H1 (cell line): ENCODE measurements at regions not wholly inside any gene's neighbourhood (a gene's known extent, or its start where the extent isn't known, plus 50 kb on each side); places are given as distances from the start of the nearest gene placed in this dataset.
A peak's percentile ranks its signal among the peaks of the same experiment; 100 is the strongest.

Experiments
- CTCF ChIA-PET: fragments of 300-600 bp; sonication (Branson Sonifier 250); formaldehyde crosslinking; loops from one replicate; lab custom pipeline; 2021; ENCODE audit not compliant: partially characterized antibody; lab: Charles Lee
- POLR2A ChIA-PET: fragments of 300-600 bp; sonication (Branson Sonifier 250); formaldehyde crosslinking; loops from one replicate; lab custom pipeline; 2021; ENCODE audit warnings: inconsistent platforms; ENCODE audit not compliant: partially characterized antibody; lab: Charles Lee
- DNase-seq, 2 experiments: peaks; one replicate each; pipeline versions ENCODE4 v3.0.0 to v3.0.0-alpha.2; 2010 to 2022; ENCODE audit warnings: low spot score in 2 of 2, low read depth in 1 of 2, mixed read lengths in 1 of 2
- FAIRE-seq: peaks from 2 replicates; lab custom pipeline; 2011; peaks lifted over from hg19 to GRCh38; lab: Jason Lieb, UNC
- H2AFZ ChIP-seq: 2 replicates; pipeline ENCODE4 v1.8.1; 2012; ENCODE audit warnings: low read length, inconsistent platforms
- H2AK5ac ChIP-seq: 2 replicates; pipeline ENCODE4 v1.6.1; 2013; ENCODE audit warnings: low read depth, low read length
- H2BK120ac ChIP-seq: replicated peaks from 2 replicates; pipeline ENCODE3; 2013; ENCODE audit warnings: low read depth, low read length, inconsistent platforms
- H2BK12ac ChIP-seq: 2 replicates; pipeline ENCODE4 v1.6.1; 2013; ENCODE audit warnings: low read depth, low read length
- H2BK15ac ChIP-seq: 2 replicates; pipeline ENCODE4 v1.6.1; 2013; ENCODE audit warnings: low read length
- H2BK20ac ChIP-seq: 2 replicates; pipeline ENCODE4 v1.6.1; 2013; ENCODE audit warnings: low read length
- H2BK5ac ChIP-seq: 2 replicates; pipeline ENCODE4 v1.6.1; 2013; ENCODE audit warnings: low read depth, low read length
- H3K14ac ChIP-seq: 2 replicates; pipeline ENCODE4 v1.6.1; 2013; ENCODE audit warnings: inconsistent platforms; ENCODE audit not compliant: insufficient read length
- H3K18ac ChIP-seq: 2 replicates; pipeline ENCODE4 v1.6.1; 2013; ENCODE audit warnings: low read length; ENCODE audit errors: extremely low read depth
- H3K23ac ChIP-seq: 2 replicates; pipeline ENCODE4 v1.6.1; 2013; ENCODE audit warnings: inconsistent platforms; ENCODE audit not compliant: insufficient read length
- H3K23me2 ChIP-seq: 2 replicates; pipeline ENCODE4 v1.6.1; 2013; ENCODE audit warnings: low read depth, low read length
- H3K27ac ChIP-seq: 2 replicates; pipeline ENCODE4 v1.6.1; 2011; ENCODE audit warnings: low read depth, low read length, inconsistent platforms
- H3K27me3 ChIP-seq, 4 experiments: replicated peaks in 1 of 4; 1 replicate in 1 of 4; 2 replicates in 3 of 4; pipeline versions ENCODE4 v1.6.1 to v1.8.1; 2011 to 2013; ENCODE audit warnings: low read length in 3 of 4, mild to moderate bottlenecking in 3 of 4, inconsistent platforms in 2 of 4, mixed read lengths in 2 of 4, moderate library complexity in 1 of 4; ENCODE audit not compliant: control insufficient read depth in 3 of 4, insufficient read depth in 3 of 4; ENCODE audit errors: extremely low read depth in 1 of 4
- H3K36me3 ChIP-seq, 4 experiments: 2 replicates each; pipeline versions ENCODE4 v1.6.1 to v1.8.1; 2011 to 2013; ENCODE audit warnings: mild to moderate bottlenecking in 4 of 4, low read length in 3 of 4, moderate library complexity in 2 of 4, control low read depth in 1 of 4, inconsistent platforms in 1 of 4; ENCODE audit not compliant: insufficient read depth in 4 of 4, control insufficient read depth in 2 of 4
- H3K4ac ChIP-seq: replicated peaks from 2 replicates; pipeline ENCODE3; 2013; ENCODE audit warnings: low read length, low read depth, mixed read lengths, inconsistent platforms; ENCODE audit not compliant: insufficient read length
- H3K4me1 ChIP-seq, 4 experiments: replicated peaks in 1 of 4; 1 replicate in 1 of 4; 2 replicates in 3 of 4; pipeline versions ENCODE4 v1.6.1 to v1.8.1; 2011 to 2013; ENCODE audit warnings: low read length in 3 of 4, inconsistent platforms in 2 of 4, mixed read lengths in 1 of 4; ENCODE audit not compliant: insufficient read depth in 4 of 4, control insufficient read depth in 3 of 4
- H3K4me2 ChIP-seq, 2 experiments: 2 replicates each; pipeline versions ENCODE4 v1.6.1 to v1.8.1; 2011 to 2013; ENCODE audit warnings: low read depth in 2 of 2, low read length in 2 of 2, control low read depth in 1 of 2, inconsistent platforms in 1 of 2, mild to moderate bottlenecking in 1 of 2; ENCODE audit not compliant: insufficient read depth in 1 of 2
- H3K4me3 ChIP-seq, 4 experiments: fragments of 200-600, 300-600 bp in 1 of 4; sonication (generic), shearing (Covaris generic), sonication (Bioruptor Twin) in 1 of 4; 2 replicates each; pipeline versions ENCODE4 v1.5.1 to v1.8.1; 2011 to 2016; ENCODE audit warnings: low read length in 4 of 4, low read depth in 3 of 4, control low read depth in 2 of 4, inconsistent platforms in 2 of 4, mild to moderate bottlenecking in 2 of 4, mixed read lengths in 1 of 4, moderate library complexity in 1 of 4; ENCODE audit not compliant: insufficient read depth in 2 of 4; ENCODE audit errors: extremely low read depth in 1 of 4
- H3K56ac ChIP-seq: replicated peaks from 2 replicates; pipeline ENCODE3; 2013; ENCODE audit warnings: low read depth, mild to moderate bottlenecking, mixed read lengths, low read length, inconsistent platforms; ENCODE audit not compliant: insufficient read length
- H3K79me1 ChIP-seq: 2 replicates; pipeline ENCODE4 v1.6.1; 2013; ENCODE audit warnings: low read depth, low read length, control low read depth
- H3K79me2 ChIP-seq, 2 experiments: 2 replicates each; pipeline versions ENCODE4 v1.6.1 to v1.8.1; 2012 to 2013; ENCODE audit warnings: low read length in 2 of 2, mild to moderate bottlenecking in 2 of 2, inconsistent platforms in 1 of 2; ENCODE audit not compliant: insufficient read depth in 2 of 2, control insufficient read depth in 1 of 2
- H3K9ac ChIP-seq, 4 experiments: replicated peaks in 1 of 4; 1 replicate in 1 of 4; 2 replicates in 3 of 4; pipeline versions ENCODE4 v1.6.1 to v1.8.1; 2011 to 2013; ENCODE audit warnings: low read depth in 3 of 4, low read length in 3 of 4, control low read depth in 2 of 4, mild to moderate bottlenecking in 2 of 4, moderate library complexity in 2 of 4, inconsistent platforms in 1 of 4; ENCODE audit errors: extremely low read depth in 1 of 4
- H3K9me3 ChIP-seq, 2 experiments: 2 replicates each; pipeline versions ENCODE4 v1.6.1 to v1.8.1; 2012 to 2013; ENCODE audit warnings: mild to moderate bottlenecking in 2 of 2, moderate library complexity in 2 of 2, control low read depth in 1 of 2, inconsistent platforms in 1 of 2, low read depth in 1 of 2, low read length in 1 of 2, mixed read lengths in 1 of 2; ENCODE audit not compliant: insufficient read depth in 2 of 2
- H4K20me1 ChIP-seq, 2 experiments: replicated peaks in 1 of 2; 2 replicates each; pipeline versions ENCODE3 to v1.8.1; 2011 to 2013; ENCODE audit warnings: inconsistent platforms in 2 of 2, low read length in 2 of 2, mild to moderate bottlenecking in 1 of 2; ENCODE audit not compliant: insufficient read depth in 2 of 2, control insufficient read depth in 1 of 2
- H4K5ac ChIP-seq: 2 replicates; pipeline ENCODE4 v1.6.1; 2013; ENCODE audit warnings: low read length, low read depth, mixed read lengths, inconsistent platforms; ENCODE audit not compliant: insufficient read length
- H4K8ac ChIP-seq: 2 replicates; pipeline ENCODE4 v1.8.0; 2013; ENCODE audit warnings: mild to moderate bottlenecking, moderate library complexity, low read length, inconsistent platforms; ENCODE audit not compliant: insufficient read depth; ENCODE audit errors: extremely low read depth
- H4K91ac ChIP-seq: replicated peaks from 2 replicates; pipeline ENCODE3; 2013; ENCODE audit warnings: low read length, mixed read lengths, inconsistent platforms; ENCODE audit not compliant: insufficient read length
- CBX5 ChIP-seq: fragments of 300-800, 300-1000 bp; sonication (generic); IDR thresholded peaks from 2 replicates; pipeline ENCODE4 v1.7.1; 2016; ENCODE audit warnings: antibody characterized with exemption, low read length, low read depth
- RAD21 ChIP-seq, 2 experiments: IDR thresholded peaks in 1 of 2; conservative IDR thresholded peaks in 1 of 2; 2 replicates each; pipeline ENCODE4 v1.6.1; 2011; ENCODE audit warnings: low read depth in 2 of 2, low read length in 2 of 2, improper control_type of control experiment in 1 of 2, inconsistent platforms in 1 of 2, mild to moderate bottlenecking in 1 of 2, moderate library complexity in 1 of 2
- RBBP5 ChIP-seq: IDR thresholded peaks from 2 replicates; pipeline ENCODE4 v1.7.1; 2012; ENCODE audit warnings: low read depth, mild to moderate bottlenecking, inconsistent platforms, low read length, moderate library complexity, borderline replicate concordance
- TCF12 ChIP-seq: IDR thresholded peaks from 2 replicates; pipeline ENCODE4 v1.6.1; 2011; ENCODE audit warnings: low read depth, mild to moderate bottlenecking, low read length
- WGBS, 2 experiments: shearing (Covaris generic) in 1 of 2; methylation state at CpG; one replicate each; pipeline versions ENCODE4 v1.1.6 to v1.1.7; 2013 to 2015; ENCODE audit warnings: low lambda C conversion rate in 2 of 2, mixed read lengths in 2 of 2, inconsistent platforms in 1 of 2, low coverage in 1 of 2, missing lambda C conversion rate in 1 of 2; ENCODE audit not compliant: insufficient replicate concordance in 2 of 2, insufficient coverage in 1 of 2, insufficient read length in 1 of 2; ENCODE audit errors: extremely low coverage in 1 of 2, missing lambda C conversion rate in 1 of 2; 5-methylcytosine and 5-hydroxymethylcytosine counted together
- TF ChIP-seq, protein P1 (sequence below): IDR thresholded peaks from 2 replicates; pipeline ENCODE4 v1.6.1; 2011; ENCODE audit warnings: low read depth, mild to moderate bottlenecking, low read length; ENCODE audit not compliant: insufficient read depth

DNA sequence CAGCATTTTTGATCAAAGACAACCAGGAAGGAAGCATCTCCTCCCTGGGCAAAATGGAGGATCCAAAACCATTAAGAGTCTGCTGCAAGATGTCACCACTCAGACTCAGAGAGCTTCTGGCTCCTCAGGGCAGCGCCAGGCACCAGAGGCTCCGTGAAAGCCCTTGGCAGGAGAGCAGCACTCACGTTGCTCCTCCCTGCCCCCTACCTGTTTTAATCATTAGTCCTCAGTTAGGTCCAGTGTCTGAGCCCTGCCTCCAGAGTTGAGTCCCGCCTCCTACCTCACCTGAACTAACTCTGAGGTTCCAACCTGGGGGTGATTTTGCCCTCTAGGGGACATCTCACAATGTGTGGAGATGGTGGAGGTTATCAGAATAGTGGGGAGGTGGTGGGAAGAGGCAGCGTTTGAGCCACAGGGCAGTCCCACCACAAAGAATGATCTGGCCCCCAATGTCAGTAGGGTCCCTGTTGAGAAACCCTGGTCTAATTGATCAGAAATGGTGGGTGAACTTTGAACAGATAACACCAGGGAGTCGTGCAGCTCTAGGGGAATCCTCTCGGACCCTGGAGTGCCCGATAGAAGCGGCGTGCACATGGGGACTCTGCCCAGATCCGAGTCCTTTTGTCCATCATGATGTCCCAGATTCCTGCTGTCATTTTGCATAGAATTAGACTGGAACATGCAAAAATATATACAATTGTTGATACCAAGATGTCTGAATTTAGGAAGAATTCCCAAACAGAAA is 156.7 kb upstream of the DIO3 start:
- H3K4ac ChIP-seq = no peak overlapping the region
- POLR2A ChIA-PET = no interaction called here
- H3K23me2 ChIP-seq = no peaks in the 10 kb centered on the region
- H2AK5ac ChIP-seq = no peak overlapping the region
- H3K23ac ChIP-seq = no peak overlapping the region
- DNase-seq (no peak), FAIRE-seq (no peak)
- no peak overlapping the region for H3K4me3 ChIP-seq
- no peak overlapping the region for H3K56ac ChIP-seq
- no peaks in the 10 kb centered on the region; a peak in 1 of 7 replicates for H3K4me1 ChIP-seq
- no peak overlapping the region for H2BK15ac ChIP-seq
- no peak overlapping the region for H4K91ac ChIP-seq
- peaks cover 0 to 2% (median 0%) of the 10 kb centered on the region in 4 experiments; a peak in 1 of 7 replicates for H3K27me3 ChIP-seq
- H3K14ac ChIP-seq = no peak overlapping the region
- CTCF ChIA-PET = no interaction called here
- H3K79me1 ChIP-seq = no peaks in the 10 kb centered on the region
- H3K36me3 ChIP-seq = no peaks in the 10 kb centered on the region
- no peak overlapping the region for H3K18ac ChIP-seq
- WGBS, 2 experiments = 69% methylated on average over 11 of the region's 11 CpGs; no CpG with 5 or more reads in 1 of the 2 experiments
- no peak overlapping the region for H2BK20ac ChIP-seq
- no peak overlapping the region for H2AFZ ChIP-seq
- H3K9ac ChIP-seq = no peak overlapping the region
- H2BK120ac ChIP-seq = no peak overlapping the region
- no peak overlapping the region for H2BK12ac ChIP-seq
- H2BK5ac ChIP-seq = no peak overlapping the region
- no peak overlapping the region for H3K4me2 ChIP-seq
- no peak overlapping the region for H3K27ac ChIP-seq
- H3K79me2 ChIP-seq = no peaks in the 10 kb centered on the region
- H4K20me1 ChIP-seq = no peaks in the 10 kb centered on the region
- H4K5ac ChIP-seq = no peak overlapping the region
- no peak overlapping the region for H4K8ac ChIP-seq
- H3K9me3 ChIP-seq = no peaks in the 10 kb centered on the region
- TF ChIP-seq CBX5 (no peak), RAD21 (IDR thresholded peaks at IDR 0.05 in 1 of 2, conservative IDR thresholded peaks at IDR 0.05 in 1 of 2; ENCODE audit: low read depth in 2 of 2, low read length in 2 of 2) (peak; percentile 20 to 43; a peak in 3 of 4 replicates), TCF12 (no peak), RBBP5 (no peak)
- TF ChIP-seq, protein P1, sequence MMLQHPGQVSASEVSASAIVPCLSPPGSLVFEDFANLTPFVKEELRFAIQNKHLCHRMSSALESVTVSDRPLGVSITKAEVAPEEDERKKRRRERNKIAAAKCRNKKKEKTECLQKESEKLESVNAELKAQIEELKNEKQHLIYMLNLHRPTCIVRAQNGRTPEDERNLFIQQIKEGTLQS = no peak
